GM12873 (cell line): ENCODE measurements at regions not wholly inside any gene's neighbourhood (a gene's known extent, or its start where the extent isn't known, plus 50 kb on each side); places are given as distances from the start of the nearest gene placed in this dataset.

Experiments
- TF ChIP-seq, protein P1 (sequence below): IDR thresholded peaks from 2 replicates; pipeline ENCODE4 v1.5.1; 2012; ENCODE audit warnings: low read depth, mild to moderate bottlenecking, moderate library complexity, low read length, control low read depth; ENCODE audit not compliant: insufficient read depth; ENCODE audit errors: missing control alignments

DNA sequence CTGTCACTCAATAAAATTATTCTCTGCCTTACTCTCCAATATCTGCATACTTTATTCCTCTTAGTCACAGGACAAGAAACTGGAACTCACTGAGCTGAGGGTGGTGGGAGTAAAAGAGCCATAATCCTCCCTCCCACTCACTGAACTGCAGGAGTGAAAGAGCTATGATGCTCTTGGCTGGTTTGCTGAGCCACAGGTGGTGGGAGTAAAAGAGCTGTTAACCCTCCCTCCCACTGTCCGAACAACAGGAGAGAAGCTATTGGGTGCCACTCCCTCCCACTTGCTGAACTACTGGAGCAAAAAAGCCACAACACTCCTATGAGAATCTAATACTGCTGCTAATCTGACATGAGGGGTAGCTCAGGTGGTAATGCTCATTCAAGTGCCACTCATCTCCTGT lies 391.0 kb downstream of the NSUN3 start:
- TF ChIP-seq, protein P1, sequence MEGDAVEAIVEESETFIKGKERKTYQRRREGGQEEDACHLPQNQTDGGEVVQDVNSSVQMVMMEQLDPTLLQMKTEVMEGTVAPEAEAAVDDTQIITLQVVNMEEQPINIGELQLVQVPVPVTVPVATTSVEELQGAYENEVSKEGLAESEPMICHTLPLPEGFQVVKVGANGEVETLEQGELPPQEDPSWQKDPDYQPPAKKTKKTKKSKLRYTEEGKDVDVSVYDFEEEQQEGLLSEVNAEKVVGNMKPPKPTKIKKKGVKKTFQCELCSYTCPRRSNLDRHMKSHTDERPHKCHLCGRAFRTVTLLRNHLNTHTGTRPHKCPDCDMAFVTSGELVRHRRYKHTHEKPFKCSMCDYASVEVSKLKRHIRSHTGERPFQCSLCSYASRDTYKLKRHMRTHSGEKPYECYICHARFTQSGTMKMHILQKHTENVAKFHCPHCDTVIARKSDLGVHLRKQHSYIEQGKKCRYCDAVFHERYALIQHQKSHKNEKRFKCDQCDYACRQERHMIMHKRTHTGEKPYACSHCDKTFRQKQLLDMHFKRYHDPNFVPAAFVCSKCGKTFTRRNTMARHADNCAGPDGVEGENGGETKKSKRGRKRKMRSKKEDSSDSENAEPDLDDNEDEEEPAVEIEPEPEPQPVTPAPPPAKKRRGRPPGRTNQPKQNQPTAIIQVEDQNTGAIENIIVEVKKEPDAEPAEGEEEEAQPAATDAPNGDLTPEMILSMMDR = no peak

DNA sequence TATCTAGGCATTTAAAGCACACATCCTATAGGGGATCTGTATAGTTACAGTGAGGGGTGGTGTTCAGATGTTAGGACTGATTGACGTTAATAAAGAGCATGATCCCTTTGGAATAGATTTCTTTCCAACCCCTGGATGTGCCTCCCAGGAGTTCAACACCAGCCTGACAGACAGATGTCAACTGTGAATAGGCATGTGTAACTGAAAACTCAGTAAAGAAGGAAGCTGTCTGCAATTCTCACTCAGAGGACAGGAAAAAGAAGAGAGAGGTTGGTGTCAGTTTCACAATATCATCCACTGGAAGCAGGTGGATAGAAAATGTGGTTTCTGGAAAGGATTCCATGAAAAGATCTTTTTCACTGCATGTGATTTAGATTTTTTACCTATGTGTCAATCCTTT lies 396.3 kb downstream of the NSUN3 start:
- TF ChIP-seq, protein P1 = no peak

DNA sequence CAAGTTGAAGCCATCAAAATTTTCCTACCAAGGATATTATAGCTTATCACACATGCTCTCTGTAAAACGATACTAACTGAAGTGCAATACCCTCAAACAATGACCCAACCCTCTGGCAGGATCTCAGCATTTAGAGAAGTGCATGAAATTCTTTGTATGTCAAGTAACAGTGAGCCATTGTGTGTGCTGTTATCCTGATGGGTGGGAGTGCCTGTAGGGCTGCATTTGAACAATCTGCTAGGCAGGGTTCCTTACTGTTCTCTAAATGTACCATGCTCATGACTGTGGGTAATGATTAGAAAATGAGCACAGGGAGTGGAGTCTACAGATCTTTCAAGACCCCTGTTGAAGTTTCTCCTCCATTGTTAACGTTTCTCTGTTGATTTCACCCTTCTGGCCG lies 398.1 kb downstream of the NSUN3 start:
- TF ChIP-seq, protein P1 = no peak

DNA sequence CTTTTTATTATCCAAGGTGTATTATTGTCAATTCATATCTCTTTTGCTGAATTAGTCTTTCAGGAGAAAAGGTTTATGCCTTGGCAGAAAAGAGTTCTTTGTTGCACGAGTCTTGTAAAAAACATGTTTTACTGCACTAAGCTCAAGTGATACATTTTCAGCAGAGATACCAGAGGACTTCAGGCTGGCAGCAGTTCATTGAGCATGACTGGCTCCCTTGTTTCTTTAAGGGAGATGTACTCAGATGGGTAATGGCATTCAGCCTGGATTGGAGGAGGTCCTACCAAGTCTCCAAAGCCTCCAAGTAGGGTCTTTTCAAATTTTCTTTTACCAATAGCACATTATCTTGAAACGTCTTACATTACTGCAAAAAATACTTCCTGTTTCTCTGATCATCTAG lies 400.1 kb downstream of the NSUN3 start:
- TF ChIP-seq, protein P1 = no peak

DNA sequence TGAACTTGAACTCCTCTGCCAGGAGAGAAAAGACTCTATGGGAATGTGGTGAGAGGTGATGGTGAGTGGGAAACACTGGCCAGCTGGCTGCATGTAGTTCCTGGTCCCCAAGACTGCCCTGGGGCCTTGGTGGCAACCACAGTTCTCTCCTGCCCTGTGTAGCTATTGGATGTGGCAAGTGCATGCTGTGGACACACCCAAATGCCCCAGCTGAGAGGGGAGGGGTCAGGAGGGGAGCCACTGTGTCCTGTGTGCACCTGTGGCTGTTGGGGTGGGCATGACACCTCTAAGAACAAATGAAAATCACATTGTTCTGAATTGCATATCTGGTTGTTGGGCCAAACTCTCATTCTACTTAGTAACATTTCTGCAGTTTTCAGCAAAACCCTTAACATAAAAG lies 409.6 kb downstream of the NSUN3 start:
- TF ChIP-seq, protein P1 = no peak

DNA sequence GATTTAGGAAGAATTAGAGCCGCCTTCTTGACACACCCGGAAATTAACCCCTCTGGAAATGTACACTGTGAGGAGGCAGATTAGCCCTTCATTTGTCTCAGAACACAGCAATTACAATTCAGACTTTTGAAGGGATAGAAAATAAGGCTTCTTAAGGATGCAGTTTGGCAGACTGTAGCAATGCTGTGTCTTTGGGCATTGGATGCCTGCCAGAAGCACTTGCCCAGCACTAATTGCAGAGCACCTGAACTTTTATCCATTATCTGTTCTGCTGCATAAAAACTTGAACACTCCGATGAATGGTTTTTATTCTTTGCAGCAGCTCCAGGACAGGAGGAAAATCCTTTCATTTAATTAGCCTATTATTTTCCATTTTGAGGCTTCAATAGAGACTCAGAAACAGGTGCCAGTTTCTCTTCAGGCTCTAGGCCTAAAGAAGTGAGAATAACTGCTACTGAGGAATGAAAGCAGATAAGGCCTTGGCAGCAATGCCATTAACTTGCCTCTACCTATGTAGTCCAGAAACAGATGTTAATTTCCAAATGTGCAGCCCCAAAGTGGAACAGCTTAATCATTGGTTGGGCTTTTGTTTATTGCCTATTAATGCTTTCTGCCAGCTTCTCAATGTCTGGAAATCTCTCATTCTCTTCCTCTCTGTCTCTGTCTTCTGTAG lies 418.5 kb downstream of the NSUN3 start:
- TF ChIP-seq, protein P1 = no peak

DNA sequence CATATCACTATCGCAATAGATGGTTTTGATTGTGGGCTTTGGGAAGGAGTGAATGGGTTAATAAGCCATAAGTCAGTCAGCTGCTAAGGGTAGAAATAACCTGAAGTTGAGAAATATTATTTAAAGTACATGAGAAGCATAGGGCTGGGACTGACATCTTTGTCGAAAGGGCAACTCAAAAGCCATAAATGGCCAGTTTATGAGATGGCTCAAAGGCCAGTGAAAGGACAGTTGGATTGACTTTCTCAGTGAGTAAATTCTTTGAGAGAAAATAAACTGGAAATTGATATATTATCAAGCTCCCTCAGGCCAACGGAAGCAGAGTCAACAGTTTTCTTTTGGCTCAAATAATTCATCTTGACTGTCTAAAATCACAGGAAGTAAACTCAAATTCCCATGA lies 419.8 kb downstream of the NSUN3 start:
- TF ChIP-seq, protein P1 = no peak

DNA sequence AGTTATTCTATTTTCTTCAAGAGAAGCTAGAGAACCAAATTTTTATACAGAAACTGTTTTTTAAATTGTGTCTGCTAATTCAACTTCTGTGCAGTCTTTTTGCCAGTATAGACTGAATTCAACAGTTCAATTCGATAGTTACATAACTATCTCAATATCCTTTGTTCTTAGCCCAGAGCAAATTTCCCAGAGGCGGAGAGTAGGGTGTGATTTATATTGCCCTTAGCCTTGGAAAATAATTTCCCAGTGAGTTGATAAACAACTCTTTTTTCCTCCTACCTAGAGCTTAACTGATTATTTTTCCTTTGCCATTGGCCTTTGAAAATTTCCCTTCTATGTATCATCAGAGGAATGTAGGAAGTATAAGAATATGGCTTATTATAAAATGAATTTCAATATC lies 420.5 kb downstream of the NSUN3 start:
- TF ChIP-seq, protein P1 = no peak
